ENCODE measurements at regions not wholly inside any gene's neighbourhood (a gene's known extent, or its start where the extent isn't known, plus 50 kb on each side); places are given as distances from the start of the nearest gene placed in this dataset.

- no peak for FAIRE-seq
These were observed 268.1 kb downstream of the NDUFA10 start for GRCh38 chr2:239756790-239757760.

GRCh38 chr2:239756031-239756789 lies 268.9 kb downstream of the NDUFA10 start:
- FAIRE-seq: no peak

- FAIRE-seq: no peak
These were observed 271.7 kb downstream of the NDUFA10 start for GRCh38 chr2:239753401-239753837.

- FAIRE-seq: no peak
These were observed 272.2 kb downstream of the NDUFA10 start for GRCh38 chr2:239752951-239753350.

- FAIRE-seq: no peak
These were observed 273.3 kb downstream of the NDUFA10 start for GRCh38 chr2:239751679-239752355.

GRCh38 chr2:239750929-239751678 lies 274.0 kb downstream of the NDUFA10 start:
- no peak for FAIRE-seq

- FAIRE-seq: no peak
These were observed 274.9 kb downstream of the NDUFA10 start for GRCh38 chr2:239750045-239750835.

GRCh38 chr2:239749272-239749873 lies 275.8 kb downstream of the NDUFA10 start:
- FAIRE-seq: no peak

- FAIRE-seq: no peak
These were observed 276.3 kb downstream of the NDUFA10 start for GRCh38 chr2:239748811-239749210.

GRCh38 chr2:239747771-239748170 lies 277.4 kb downstream of the NDUFA10 start:
- no peak for FAIRE-seq

GRCh38 chr2:239747274-239747673 lies 277.9 kb downstream of the NDUFA10 start:
- FAIRE-seq: no peak

- FAIRE-seq: no peak
These were observed 278.4 kb downstream of the NDUFA10 start for GRCh38 chr2:239746559-239747246.

- FAIRE-seq: no peak
These were observed 279.5 kb downstream of the NDUFA10 start for GRCh38 chr2:239745386-239746227.

- no peak for FAIRE-seq
These were observed 280.3 kb downstream of the NDUFA10 start for GRCh38 chr2:239744706-239745340.

GRCh38 chr2:239743206-239743605 lies 281.9 kb downstream of the NDUFA10 start:
- FAIRE-seq: no peak

GRCh38 chr2:239742377-239742776 lies 282.8 kb downstream of the NDUFA10 start:
- FAIRE-seq: no peak

GRCh38 chr2:239739206-239739605 lies 285.9 kb downstream of the NDUFA10 start:
- FAIRE-seq: no peak

GRCh38 chr2:239738159-239738558 lies 287.0 kb downstream of the NDUFA10 start:
- FAIRE-seq: no peak

- no peak for FAIRE-seq
These were observed 288.0 kb downstream of the NDUFA10 start for GRCh38 chr2:239737144-239737463.

Data from islet of Langerhans (tissue), 1 donor.